ENCODE measurements at regions not wholly inside any gene's neighbourhood (a gene's known extent, or its start where the extent isn't known, plus 50 kb on each side); places are given as distances from the start of the nearest gene placed in this dataset.

GRCh38 chr2:215790523-215791421 lies 222.6 kb downstream of the MREG start:
- no peak overlapping the region for H3K27ac ChIP-seq (ENCODE audit: low read length)
- Mint-ChIP-seq H3K9me3 (no peaks in the 10 kb centered on the region), H3K4me1 (peaks cover 19 to 21% of the 10 kb centered on the region in 2 donors), H3K36me3 (no peaks in the 10 kb centered on the region), H3K4me3 (no peak overlapping the region), H3K27me3 (ENCODE audit: low read depth in 2 of 2) (no peaks in the 10 kb centered on the region), H3K27ac (no peak overlapping the region)
- H3K4me1 ChIP-seq (ENCODE audit: control insufficient read depth, insufficient read depth, low read length), result peaks cover 9% of the 10 kb centered on the region
- intact Hi-C loops (cut with micrococcal nuclease), result no loop called here
- WGBS (ENCODE audit: insufficient coverage), result 80% methylated on average over 6 of the region's 6 CpGs
- ATAC-seq, result no peak
- no peak overlapping the region for H3K4me3 ChIP-seq (ENCODE audit: low read length)
- TF ChIP-seq CTCF (IDR thresholded peaks at IDR 0.05), result no peak
- H3K9me3 ChIP-seq (ENCODE audit: control insufficient read depth, insufficient read depth, low read length), result no peaks in the 10 kb centered on the region
- no peak for DNase-seq
- no peaks in the 10 kb centered on the region for H3K36me3 ChIP-seq (ENCODE audit: control insufficient read depth, insufficient read depth, low read length)
- H3K27me3 ChIP-seq (ENCODE audit: control insufficient read depth, insufficient read depth, low read length), result no peaks in the 10 kb centered on the region

- ATAC-seq (no peak), DNase-seq (no peak)
These were observed 225.7 kb downstream of the MREG start for GRCh38 chr2:215787565-215788178.

GRCh38 chr2:215787025-215787424 lies 226.3 kb downstream of the MREG start:
- no peaks in the 10 kb centered on the region for H3K36me3 ChIP-seq (ENCODE audit: control insufficient read depth, insufficient read depth, low read length)
- Mint-ChIP-seq H3K4me3 (no peak overlapping the region), H3K36me3 (no peaks in the 10 kb centered on the region), H3K27ac (no peak overlapping the region), H3K27me3 (ENCODE audit: low read depth in 2 of 2) (peaks cover 6 to 9% of the 10 kb centered on the region in 2 donors), H3K4me1 (no peaks in the 10 kb centered on the region), H3K9me3 (no peaks in the 10 kb centered on the region)
- ATAC-seq (no peak), DNase-seq (no peak)
- no peaks in the 10 kb centered on the region for H3K9me3 ChIP-seq (ENCODE audit: control insufficient read depth, insufficient read depth, low read length)
- no peak overlapping the region for H3K4me3 ChIP-seq (ENCODE audit: low read length)
- no peaks in the 10 kb centered on the region for H3K4me1 ChIP-seq (ENCODE audit: control insufficient read depth, insufficient read depth, low read length)
- intact Hi-C loops (cut with micrococcal nuclease), result no loop called here
- no peak overlapping the region for H3K27ac ChIP-seq (ENCODE audit: low read length)
- TF ChIP-seq CTCF (IDR thresholded peaks at IDR 0.05), result no peak
- WGBS (ENCODE audit: insufficient coverage), result 77% methylated on average over 3 of the region's 3 CpGs
- no peaks in the 10 kb centered on the region for H3K27me3 ChIP-seq (ENCODE audit: control insufficient read depth, insufficient read depth, low read length)

More at GRCh38 chr2:215787565-215788178, 225.7 kb downstream of the MREG start:
- intact Hi-C loops (cut with micrococcal nuclease), result no loop called here
- 95% methylated on average over 5 of the region's 7 CpGs for WGBS (ENCODE audit: insufficient coverage)
- Mint-ChIP-seq H3K27me3 (ENCODE audit: low read depth in 2 of 2) (peaks cover 6 to 9% of the 10 kb centered on the region in 2 donors), H3K36me3 (no peaks in the 10 kb centered on the region), H3K4me3 (no peak overlapping the region), H3K27ac (no peak overlapping the region), H3K4me1 (no peaks in the 10 kb centered on the region), H3K9me3 (no peaks in the 10 kb centered on the region)
- Histone ChIP-seq H3K27me3 (ENCODE audit: control insufficient read depth, insufficient read depth, low read length) (no peaks in the 10 kb centered on the region), H3K4me1 (ENCODE audit: control insufficient read depth, insufficient read depth, low read length) (no peaks in the 10 kb centered on the region), H3K27ac (ENCODE audit: low read length) (no peak overlapping the region), H3K4me3 (ENCODE audit: low read length) (no peak overlapping the region), H3K36me3 (ENCODE audit: control insufficient read depth, insufficient read depth, low read length) (no peaks in the 10 kb centered on the region), H3K9me3 (ENCODE audit: control insufficient read depth, insufficient read depth, low read length) (no peaks in the 10 kb centered on the region)
- no peak for TF ChIP-seq CTCF (IDR thresholded peaks at IDR 0.05)

All from natural killer cell (primary cell).